Fibroblast of pulmonary artery (primary cell): ENCODE measurements at regions not wholly inside any gene's neighbourhood (a gene's known extent, or its start where the extent isn't known, plus 50 kb on each side); places are given as distances from the start of the nearest gene placed in this dataset.

Experiments used
- DNase-seq: peaks from one replicate; pipeline ENCODE4 v3.0.0-alpha.2; 2010; ENCODE audit warnings: low read depth
- H3K4me3 ChIP-seq: replicated peaks from 2 replicates; pipeline ENCODE4 v1.5.1; 2011; ENCODE audit warnings: low read depth, mild to moderate bottlenecking, control low read depth, low read length, moderate library complexity
- TF ChIP-seq, protein P1 (sequence below): IDR thresholded peaks from 2 replicates; pipeline ENCODE4 v1.5.1; 2011; ENCODE audit warnings: mild to moderate bottlenecking, control low read depth, low read length, inconsistent platforms; ENCODE audit errors: missing control alignments

DNA sequence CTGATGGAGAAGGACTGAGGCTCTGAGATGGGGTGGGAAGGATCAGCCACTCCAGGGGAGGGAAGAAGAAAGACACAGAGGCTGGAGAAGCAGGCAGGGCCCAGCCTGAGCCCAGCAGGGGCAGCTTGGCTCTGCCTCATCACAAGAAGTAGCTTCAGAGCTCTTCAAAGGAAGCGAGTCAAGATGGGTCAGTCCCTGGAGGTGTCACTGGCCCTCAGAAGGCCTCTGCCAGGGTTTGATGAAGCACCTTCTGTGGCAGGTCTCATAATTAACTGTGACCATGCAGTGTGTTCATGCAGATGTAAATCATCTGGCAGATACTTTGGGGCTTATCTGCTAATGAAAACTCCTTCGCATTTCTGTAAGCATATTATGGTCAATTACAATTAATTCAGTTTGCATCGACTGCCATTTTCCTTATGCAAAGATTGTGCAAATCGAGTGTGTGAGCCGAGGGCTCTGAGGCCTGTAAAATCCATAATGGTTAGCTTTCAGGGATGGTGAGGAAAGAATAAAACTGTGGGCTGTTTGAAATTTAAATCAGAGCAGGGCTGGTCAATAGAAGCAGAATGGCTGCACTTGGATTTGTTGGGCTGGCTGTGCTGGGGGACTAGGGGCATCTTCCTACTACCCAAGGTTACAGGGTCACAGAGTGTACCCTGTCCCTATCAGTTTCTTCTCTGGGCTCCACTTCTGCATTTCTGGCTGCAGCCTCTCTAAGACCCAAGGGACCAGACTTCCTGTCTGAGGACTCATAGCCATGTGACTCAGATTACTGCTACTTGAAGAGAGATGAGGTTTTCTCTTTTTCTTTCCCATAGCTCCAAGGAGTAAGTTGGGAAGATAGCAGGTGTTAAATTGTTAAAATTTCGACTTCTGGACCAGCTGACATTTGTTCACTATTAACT is 376.6 kb downstream of the DHX35 start:
- H3K4me3 ChIP-seq, result no peak overlapping the region
- DNase-seq, result no peak
- TF ChIP-seq, protein P1, sequence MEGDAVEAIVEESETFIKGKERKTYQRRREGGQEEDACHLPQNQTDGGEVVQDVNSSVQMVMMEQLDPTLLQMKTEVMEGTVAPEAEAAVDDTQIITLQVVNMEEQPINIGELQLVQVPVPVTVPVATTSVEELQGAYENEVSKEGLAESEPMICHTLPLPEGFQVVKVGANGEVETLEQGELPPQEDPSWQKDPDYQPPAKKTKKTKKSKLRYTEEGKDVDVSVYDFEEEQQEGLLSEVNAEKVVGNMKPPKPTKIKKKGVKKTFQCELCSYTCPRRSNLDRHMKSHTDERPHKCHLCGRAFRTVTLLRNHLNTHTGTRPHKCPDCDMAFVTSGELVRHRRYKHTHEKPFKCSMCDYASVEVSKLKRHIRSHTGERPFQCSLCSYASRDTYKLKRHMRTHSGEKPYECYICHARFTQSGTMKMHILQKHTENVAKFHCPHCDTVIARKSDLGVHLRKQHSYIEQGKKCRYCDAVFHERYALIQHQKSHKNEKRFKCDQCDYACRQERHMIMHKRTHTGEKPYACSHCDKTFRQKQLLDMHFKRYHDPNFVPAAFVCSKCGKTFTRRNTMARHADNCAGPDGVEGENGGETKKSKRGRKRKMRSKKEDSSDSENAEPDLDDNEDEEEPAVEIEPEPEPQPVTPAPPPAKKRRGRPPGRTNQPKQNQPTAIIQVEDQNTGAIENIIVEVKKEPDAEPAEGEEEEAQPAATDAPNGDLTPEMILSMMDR, result no peak

DNA sequence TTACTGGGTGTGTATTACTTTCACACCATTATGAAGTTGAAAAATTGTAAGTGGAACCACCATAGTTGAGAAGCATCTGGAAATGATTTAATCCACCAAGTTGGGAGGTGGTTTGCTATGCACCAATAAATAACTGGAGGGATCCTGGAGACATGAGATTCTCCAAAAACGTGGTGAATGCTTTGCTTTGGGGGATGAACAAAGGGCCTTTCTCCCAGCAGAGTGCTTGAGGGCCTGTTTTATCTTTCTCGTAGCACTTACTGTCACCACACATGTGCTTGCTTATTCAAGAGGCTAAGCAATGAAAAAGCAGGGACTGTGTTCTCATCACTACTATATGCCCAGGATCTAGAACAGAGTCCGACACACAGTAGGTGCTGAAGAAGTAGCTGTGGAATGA is 371.1 kb downstream of the DHX35 start:
- TF ChIP-seq, protein P1, result no peak
- DNase-seq, result no peak
- no peak overlapping the region for H3K4me3 ChIP-seq

DNA sequence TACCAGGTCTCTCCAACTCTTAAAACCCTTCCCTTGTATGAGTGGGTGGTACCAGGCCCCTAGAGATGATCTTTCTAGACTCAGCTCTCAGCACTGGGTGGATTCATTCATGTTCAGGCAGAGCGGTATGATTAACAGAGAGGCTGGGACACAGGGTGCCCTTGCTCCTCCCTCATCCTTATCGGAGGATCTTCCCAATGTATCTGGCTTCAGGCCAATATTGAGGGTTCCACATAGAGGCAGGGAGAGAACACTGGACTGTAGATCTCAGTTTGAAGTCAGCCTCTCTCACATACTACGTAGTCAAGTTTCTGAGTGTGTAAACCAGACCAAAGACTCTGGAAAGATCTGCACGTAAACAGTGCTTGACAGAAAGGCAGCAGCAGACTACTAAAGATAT is 366.2 kb downstream of the DHX35 start:
- TF ChIP-seq, protein P1, result no peak
- no peak overlapping the region for H3K4me3 ChIP-seq

DNA sequence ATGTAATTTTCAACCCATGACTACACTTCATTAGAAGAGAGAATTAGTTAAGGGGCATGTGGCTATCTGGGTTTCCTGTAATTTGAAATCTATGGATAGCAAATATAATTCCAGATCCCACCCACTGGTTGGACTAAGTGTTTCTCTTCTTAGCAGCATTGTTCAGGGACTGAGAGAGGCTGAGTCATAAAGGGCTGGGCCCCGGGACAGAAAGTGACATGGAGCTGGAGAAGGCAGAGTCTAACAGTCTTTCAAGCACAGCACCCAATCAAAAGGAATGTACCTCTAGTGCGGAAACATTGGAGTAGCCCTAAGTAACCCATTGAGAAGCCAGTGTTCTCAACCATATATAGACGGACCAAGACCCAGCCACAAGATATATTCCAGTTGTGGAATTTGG is 363.9 kb downstream of the DHX35 start:
- TF ChIP-seq, protein P1, result no peak
- H3K4me3 ChIP-seq, result no peak overlapping the region
- no peak for DNase-seq

More for the DNA sequence above, 366.2 kb downstream of the DHX35 start:
- no peak for DNase-seq

DNA sequence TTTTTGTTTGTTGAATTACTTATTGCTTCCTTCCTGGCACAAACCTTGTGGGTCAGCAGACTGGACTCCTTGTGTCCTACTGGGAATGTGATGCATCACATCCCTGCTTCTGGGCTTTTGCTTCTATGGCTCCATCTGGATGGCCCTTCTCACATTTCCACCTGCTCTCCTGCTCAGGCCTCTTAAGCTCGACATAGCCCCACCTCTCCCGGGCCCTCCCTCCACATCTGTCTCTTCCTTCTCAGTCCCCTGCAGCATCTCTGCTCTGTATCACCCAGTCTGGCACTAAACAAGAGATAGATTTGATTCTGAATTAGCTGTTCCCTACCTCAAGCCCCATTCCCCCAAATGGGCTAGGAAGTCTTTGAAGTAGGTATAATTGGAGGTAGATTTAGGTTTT is 356.8 kb downstream of the DHX35 start:
- DNase-seq, result no peak
- no peak overlapping the region for H3K4me3 ChIP-seq
- TF ChIP-seq, protein P1, result no peak

DNA sequence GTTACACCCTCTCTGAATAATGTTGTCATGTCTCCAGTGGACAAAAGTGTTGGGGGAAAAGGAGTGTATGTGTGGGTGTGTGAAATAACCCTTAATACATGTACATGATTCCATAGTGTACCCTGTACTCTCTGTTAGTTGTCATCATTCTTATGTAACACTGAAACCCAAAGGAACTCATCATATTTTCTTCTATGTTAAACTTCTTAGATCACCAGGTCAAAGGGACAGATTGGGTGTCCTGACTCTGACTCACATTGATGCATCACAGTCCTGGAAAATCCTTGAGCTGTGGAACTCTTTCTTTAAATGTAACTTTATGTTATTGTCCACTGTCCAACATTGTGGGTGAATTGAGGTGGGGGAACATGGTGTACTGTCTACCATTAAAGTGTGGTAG is 350.5 kb downstream of the DHX35 start:
- H3K4me3 ChIP-seq, result no peak overlapping the region
- DNase-seq, result no peak
- TF ChIP-seq, protein P1, result no peak
